ENCODE measurements at regions not wholly inside any gene's neighbourhood (a gene's known extent, or its start where the extent isn't known, plus 50 kb on each side); places are given as distances from the start of the nearest gene placed in this dataset.

- DNase-seq (ENCODE audit: low read depth, low spot score), result no peak
- H3K9me3 ChIP-seq (ENCODE audit: control insufficient read depth, low read depth, low read length), result no peaks in the 10 kb centered on the region
- H3K4me2 ChIP-seq (ENCODE audit: control insufficient read depth, extremely low read depth, insufficient read depth, low read depth, low read length), result no peak overlapping the region
- FAIRE-seq, result no peak
- H3K4me3 ChIP-seq (ENCODE audit: control insufficient read depth in 2 of 3, extremely low read depth in 1 of 3, insufficient read depth in 2 of 3, low read depth in 1 of 3, low read length in 3 of 3), result no peak overlapping the region
- H2AFZ ChIP-seq (ENCODE audit: control insufficient read depth, low read length), result no peak overlapping the region
- H3K9me1 ChIP-seq (ENCODE audit: control insufficient read depth, extremely low read depth, insufficient read depth, low read length), result no peaks in the 10 kb centered on the region
- no peak overlapping the region for H3K27ac ChIP-seq (ENCODE audit: control insufficient read depth, insufficient read depth, low read length)
- TF ChIP-seq CTCF (optimal IDR thresholded peaks at IDR 0.05 in 1 of 3, IDR thresholded peaks at IDR 0.05 in 1 of 3, conservative IDR thresholded peaks at IDR 0.05 in 1 of 3; ENCODE audit: extremely low read depth in 1 of 3, insufficient read depth in 2 of 3, low read length in 3 of 3) (no peak), EZH2 (IDR thresholded peaks at IDR 0.05; ENCODE audit: low read length) (no peak)
- dilution Hi-C loops (cut with MboI; ENCODE audit: extremely low pct_ligation_motif_present, low sequenced_read_pairs), result no loop called here
- H4K20me1 ChIP-seq (ENCODE audit: control insufficient read depth, extremely low read depth, insufficient read depth, low read length), result no peaks in the 10 kb centered on the region
- peaks cover 9% of the 10 kb centered on the region for H3K27me3 ChIP-seq (ENCODE audit: control insufficient read depth, extremely low read depth, insufficient read depth, low read length)
- H3K4me1 ChIP-seq (ENCODE audit: control insufficient read depth, extremely low read depth, insufficient read depth, low read length), result no peaks in the 10 kb centered on the region
- no peak overlapping the region for H3K9ac ChIP-seq (ENCODE audit: control insufficient read depth, extremely low read depth, insufficient read depth, low read length)
- H3K36me3 ChIP-seq (ENCODE audit: control insufficient read depth in 2 of 2, extremely low read depth in 1 of 2, insufficient read depth in 2 of 2, low read length in 2 of 2), result no peaks in the 10 kb centered on the region
- H3K79me2 ChIP-seq (ENCODE audit: control insufficient read depth, insufficient read depth, low read length), result no peaks in the 10 kb centered on the region
Measured at GRCh38 chr11:45725776-45726492, 60.5 kb upstream of the CHST1 start.

GRCh38 chr11:45725121-45725520 is 59.7 kb upstream of the CHST1 start:
- Histone ChIP-seq H3K4me1 (ENCODE audit: control insufficient read depth, extremely low read depth, insufficient read depth, low read length) (no peaks in the 10 kb centered on the region), H4K20me1 (ENCODE audit: control insufficient read depth, extremely low read depth, insufficient read depth, low read length) (no peaks in the 10 kb centered on the region), H3K79me2 (ENCODE audit: control insufficient read depth, insufficient read depth, low read length) (no peaks in the 10 kb centered on the region), H3K9me1 (ENCODE audit: control insufficient read depth, extremely low read depth, insufficient read depth, low read length) (no peaks in the 10 kb centered on the region), H3K27me3 (ENCODE audit: control insufficient read depth, extremely low read depth, insufficient read depth, low read length) (peaks cover 9% of the 10 kb centered on the region), H3K36me3 (ENCODE audit: control insufficient read depth in 2 of 2, extremely low read depth in 1 of 2, insufficient read depth in 2 of 2, low read length in 2 of 2) (no peaks in the 10 kb centered on the region), H3K4me2 (ENCODE audit: control insufficient read depth, extremely low read depth, insufficient read depth, low read depth, low read length) (no peak overlapping the region), H2AFZ (ENCODE audit: control insufficient read depth, low read length) (no peak overlapping the region), H3K4me3 (ENCODE audit: control insufficient read depth in 2 of 3, extremely low read depth in 1 of 3, insufficient read depth in 2 of 3, low read depth in 1 of 3, low read length in 3 of 3) (no peak overlapping the region), H3K9ac (ENCODE audit: control insufficient read depth, extremely low read depth, insufficient read depth, low read length) (no peak overlapping the region), H3K27ac (ENCODE audit: control insufficient read depth, insufficient read depth, low read length) (no peak overlapping the region), H3K9me3 (ENCODE audit: control insufficient read depth, low read depth, low read length) (no peaks in the 10 kb centered on the region)
- FAIRE-seq, result no peak
- dilution Hi-C loops (cut with MboI; ENCODE audit: extremely low pct_ligation_motif_present, low sequenced_read_pairs), result no loop called here
- no peak for DNase-seq (ENCODE audit: low read depth, low spot score)
- TF ChIP-seq EZH2 (IDR thresholded peaks at IDR 0.05; ENCODE audit: low read length), result no peak
- TF ChIP-seq CTCF (optimal IDR thresholded peaks at IDR 0.05 in 1 of 3, IDR thresholded peaks at IDR 0.05 in 1 of 3, conservative IDR thresholded peaks at IDR 0.05 in 1 of 3; ENCODE audit: extremely low read depth in 1 of 3, insufficient read depth in 2 of 3, low read length in 3 of 3), result no peak

Data from keratinocyte (primary cell).